ENCODE measurements at regions not wholly inside any gene's neighbourhood (a gene's known extent, or its start where the extent isn't known, plus 50 kb on each side); places are given as distances from the start of the nearest gene placed in this dataset.

DNA sequence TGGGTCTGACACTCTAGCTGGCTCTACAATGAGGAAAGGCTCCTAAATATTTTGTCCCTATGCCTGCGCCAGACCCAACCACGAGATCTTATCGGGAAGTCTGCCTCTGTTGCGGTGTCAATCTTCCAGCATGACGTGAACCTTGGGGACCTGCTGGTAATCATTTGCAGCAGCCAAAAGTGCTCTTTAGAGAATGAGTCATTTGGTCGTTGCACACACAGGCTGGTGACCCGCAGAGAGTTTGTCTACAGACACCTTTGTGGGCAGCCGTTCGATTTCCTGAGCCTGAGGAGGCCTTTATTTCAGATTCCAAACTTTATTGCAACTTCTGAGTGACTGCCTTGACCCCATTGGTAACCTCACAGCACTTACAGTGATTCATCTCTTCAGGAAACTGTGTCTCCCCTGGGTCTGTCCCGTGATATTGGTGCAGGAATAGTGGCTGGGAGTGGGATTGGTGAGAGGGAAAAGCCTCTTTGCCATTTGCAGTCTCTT, 326.1 kb downstream of the NSG2 start:
- intact Hi-C loops (cut with DNase I; ENCODE audit: low total_unique reads): no loop called here
- in situ Hi-C loops (cut with MboI; ENCODE audit: low sequenced_read_pairs in 4 of 4): no loop called here
- no peak for TF ChIP-seq POLR2A (IDR thresholded peaks at IDR 0.05)
- TF ChIP-seq, protein P1, sequence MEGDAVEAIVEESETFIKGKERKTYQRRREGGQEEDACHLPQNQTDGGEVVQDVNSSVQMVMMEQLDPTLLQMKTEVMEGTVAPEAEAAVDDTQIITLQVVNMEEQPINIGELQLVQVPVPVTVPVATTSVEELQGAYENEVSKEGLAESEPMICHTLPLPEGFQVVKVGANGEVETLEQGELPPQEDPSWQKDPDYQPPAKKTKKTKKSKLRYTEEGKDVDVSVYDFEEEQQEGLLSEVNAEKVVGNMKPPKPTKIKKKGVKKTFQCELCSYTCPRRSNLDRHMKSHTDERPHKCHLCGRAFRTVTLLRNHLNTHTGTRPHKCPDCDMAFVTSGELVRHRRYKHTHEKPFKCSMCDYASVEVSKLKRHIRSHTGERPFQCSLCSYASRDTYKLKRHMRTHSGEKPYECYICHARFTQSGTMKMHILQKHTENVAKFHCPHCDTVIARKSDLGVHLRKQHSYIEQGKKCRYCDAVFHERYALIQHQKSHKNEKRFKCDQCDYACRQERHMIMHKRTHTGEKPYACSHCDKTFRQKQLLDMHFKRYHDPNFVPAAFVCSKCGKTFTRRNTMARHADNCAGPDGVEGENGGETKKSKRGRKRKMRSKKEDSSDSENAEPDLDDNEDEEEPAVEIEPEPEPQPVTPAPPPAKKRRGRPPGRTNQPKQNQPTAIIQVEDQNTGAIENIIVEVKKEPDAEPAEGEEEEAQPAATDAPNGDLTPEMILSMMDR (IDR thresholded peaks at IDR 0.05 in 4 of 5, conservative IDR thresholded peaks at IDR 0.05 in 1 of 5): no peak
- H3K4me3 ChIP-seq: no peak overlapping the region
- no peaks in the 10 kb centered on the region for H3K27me3 ChIP-seq
- H3K27ac ChIP-seq: no peak overlapping the region
- ATAC-seq (no peak), DNase-seq (no peak)
- H3K4me1 ChIP-seq: no peaks in the 10 kb centered on the region
- H3K9me3 ChIP-seq: no peaks in the 10 kb centered on the region
- H3K36me3 ChIP-seq: no peaks in the 10 kb centered on the region

DNA sequence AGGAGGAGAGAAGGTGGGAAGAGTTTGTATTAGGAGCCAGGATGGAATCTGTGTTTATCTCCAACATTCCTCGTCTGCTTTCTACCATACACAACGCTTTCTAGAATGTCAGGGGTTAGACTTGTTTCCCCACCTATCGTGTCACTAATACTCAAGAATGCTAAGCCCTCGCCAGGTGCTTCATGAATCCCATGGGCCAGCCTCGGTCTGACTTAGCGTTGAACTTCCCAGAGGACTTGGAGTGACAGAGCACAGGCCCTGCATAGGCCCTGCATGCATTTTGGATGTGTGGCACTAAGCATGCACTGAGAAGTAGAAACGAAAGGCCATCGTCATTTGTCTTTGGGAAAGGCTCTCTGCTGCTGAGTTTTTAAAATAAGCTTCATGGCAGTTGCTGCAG, 328.7 kb downstream of the NSG2 start:
- Histone ChIP-seq H3K9me3 (no peaks in the 10 kb centered on the region), H3K27me3 (no peaks in the 10 kb centered on the region), H3K27ac (no peak overlapping the region), H3K4me3 (no peak overlapping the region), H3K36me3 (no peaks in the 10 kb centered on the region), H3K4me1 (no peaks in the 10 kb centered on the region)
- ATAC-seq (no peak), DNase-seq (no peak)
- in situ Hi-C loops (cut with MboI; ENCODE audit: low sequenced_read_pairs in 4 of 4): no loop called here
- TF ChIP-seq, protein P1 (IDR thresholded peaks at IDR 0.05 in 4 of 5, conservative IDR thresholded peaks at IDR 0.05 in 1 of 5): no peak
- intact Hi-C loops (cut with DNase I; ENCODE audit: low total_unique reads): no loop called here

DNA sequence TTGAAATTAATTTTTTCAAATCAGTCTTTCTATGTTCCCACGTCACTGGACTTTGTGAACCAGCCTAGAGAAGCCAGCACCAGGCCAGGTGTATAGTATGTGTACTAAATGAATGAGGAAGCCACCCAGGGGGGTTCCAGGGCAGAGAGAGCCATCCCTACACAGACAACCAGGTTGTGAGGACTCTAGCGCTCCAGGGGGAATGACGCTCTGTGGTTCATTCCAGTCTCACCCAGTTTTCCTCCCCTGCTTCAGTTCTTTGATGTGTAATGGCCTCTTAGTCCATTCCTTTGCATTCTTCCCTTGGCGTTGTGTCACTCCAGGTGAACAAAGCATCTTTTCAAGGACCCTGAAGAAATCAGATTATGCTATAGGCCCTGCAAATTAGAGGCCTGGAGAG, 330.6 kb downstream of the NSG2 start:
- in situ Hi-C loops (cut with MboI; ENCODE audit: low sequenced_read_pairs in 4 of 4) (no loop called here), intact Hi-C loops (cut with DNase I; ENCODE audit: low total_unique reads) (no loop called here)
- TF ChIP-seq, protein P1 (IDR thresholded peaks at IDR 0.05 in 4 of 5, conservative IDR thresholded peaks at IDR 0.05 in 1 of 5): no peak
- no peak for TF ChIP-seq POLR2A (IDR thresholded peaks at IDR 0.05)

DNA sequence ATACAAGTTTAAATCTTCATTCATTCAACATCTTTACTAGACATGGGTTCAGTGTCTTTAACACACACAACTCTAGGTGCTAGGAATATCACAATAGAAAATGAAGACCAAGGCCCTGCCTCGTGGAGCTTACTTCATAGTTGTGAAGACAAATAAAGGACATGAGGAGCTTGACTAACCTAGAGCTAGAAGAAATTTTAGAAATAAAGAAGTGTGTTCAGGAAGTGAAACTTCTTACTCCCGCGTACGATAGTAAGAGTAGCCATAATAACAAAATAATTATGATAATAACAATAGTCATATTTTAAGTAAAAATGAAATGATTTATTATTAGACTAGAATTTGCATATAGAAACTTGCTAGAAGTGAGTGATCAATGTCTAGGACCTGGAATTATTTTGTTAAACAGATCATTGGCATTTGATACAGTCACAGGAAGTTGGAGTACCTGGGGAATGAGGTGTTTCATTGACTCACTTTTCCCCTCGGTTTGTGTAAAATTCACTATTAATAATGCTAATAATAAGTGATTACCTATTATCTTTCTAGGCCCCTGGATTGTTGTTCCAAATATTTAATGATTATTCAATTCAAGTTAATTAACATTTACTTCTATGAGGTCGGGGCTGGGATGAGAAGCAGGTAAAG, 331.3 kb downstream of the NSG2 start:
- Histone ChIP-seq H3K4me1 (no peaks in the 10 kb centered on the region), H3K36me3 (no peaks in the 10 kb centered on the region), H3K27ac (no peak overlapping the region), H3K4me3 (no peak overlapping the region), H3K27me3 (no peaks in the 10 kb centered on the region), H3K9me3 (no peaks in the 10 kb centered on the region)
- DNase-seq (no peak), ATAC-seq (no peak)
- TF ChIP-seq, protein P1 (IDR thresholded peaks at IDR 0.05 in 4 of 5, conservative IDR thresholded peaks at IDR 0.05 in 1 of 5): no peak
- no peak for TF ChIP-seq POLR2A (IDR thresholded peaks at IDR 0.05)
- intact Hi-C loops (cut with DNase I; ENCODE audit: low total_unique reads): no loop called here
- in situ Hi-C loops (cut with MboI; ENCODE audit: low sequenced_read_pairs in 4 of 4): no loop called here

More for the DNA sequence above, 330.6 kb downstream of the NSG2 start:
- Histone ChIP-seq H3K27me3 (no peaks in the 10 kb centered on the region), H3K36me3 (no peaks in the 10 kb centered on the region), H3K4me3 (no peak overlapping the region), H3K27ac (no peak overlapping the region), H3K9me3 (no peaks in the 10 kb centered on the region), H3K4me1 (no peaks in the 10 kb centered on the region)
- ATAC-seq (no peak), DNase-seq (no peak)

Data from gastrocnemius medialis (tissue), 4 donors.